Heart right ventricle (tissue), 16 donors: ENCODE measurements at regions not wholly inside any gene's neighbourhood (a gene's known extent, or its start where the extent isn't known, plus 50 kb on each side); places are given as distances from the start of the nearest gene placed in this dataset.
"Not testable (repeated sequence)": the region's sequence is repeated elsewhere in the genome, so short reads cannot be mapped to it uniquely, and the experiment has no call there.

ENCODE experiments used
- ATAC-seq, 8 donors: fragments of 200-7000 bp; cut with Tn5 transposase; one replicate each; pipeline ENCODE4 v1.9.1; 2020; ENCODE audit warnings: mild to moderate bottlenecking in 8 of 8, moderate library complexity in 8 of 8, moderate number of reproducible peaks in 1 of 8
- DNase-seq, 2 donors: peaks; one replicate each; pipeline ENCODE4 v3.0.0-alpha.2; 2020
- H3K27ac ChIP-seq, 10 donors: fragments of 200-600 bp; sonication (generic) in 2 of 10; one replicate each; pipeline versions ENCODE4 v1.5.0 to v1.8.0; 2020 to 2022; ENCODE audit warnings: mild to moderate bottlenecking in 3 of 10
- H3K27me3 ChIP-seq, 7 donors: fragments of 200-600 bp; one replicate each; pipeline ENCODE4 v1.8.0; 2021 to 2022; ENCODE audit warnings: mild to moderate bottlenecking in 2 of 7
- H3K36me3 ChIP-seq, 9 donors: fragments of 200-600 bp; sonication (generic) in 1 of 9; one replicate each; pipeline versions ENCODE4 v1.5.0 to v1.8.0; 2020 to 2022; ENCODE audit warnings: mild to moderate bottlenecking in 2 of 9
- H3K4me1 ChIP-seq, 9 donors: fragments of 200-600 bp; sonication (generic) in 1 of 9; one replicate each; pipeline versions ENCODE4 v1.5.0 to v1.8.0; 2020 to 2022; ENCODE audit warnings: mild to moderate bottlenecking in 4 of 9
- H3K4me3 ChIP-seq, 10 donors: fragments of 200-600 bp; sonication (generic) in 2 of 10; one replicate each; pipeline versions ENCODE4 v1.5.0 to v1.8.0; 2020 to 2022; ENCODE audit warnings: mild to moderate bottlenecking in 7 of 10, moderate library complexity in 2 of 10
- H3K9me3 ChIP-seq, 11 donors: fragments of 200-600 bp in 10 of 11; sonication (generic) in 2 of 11; one replicate each; pipeline versions ENCODE4 v1.5.0 to v1.8.0; 2013 to 2022; ENCODE audit warnings: mild to moderate bottlenecking in 2 of 11, control low read depth in 1 of 11, moderate library complexity in 1 of 11
- WGBS, 2 donors: extraction: QIAGEN DNeasy Blood & Tissue Kit; methylation state at CpG; one replicate each; pipeline ENCODE4 v1.1.7; 2013; ENCODE audit warnings: inconsistent platforms in 1 of 2; 5-methylcytosine and 5-hydroxymethylcytosine counted together
- intact Hi-C, 10 donors: fragments of 100-400 bp; cut with DNase I; formaldehyde crosslinking; loops; one replicate each; pipeline versions ENCODE4 v1.11.1 to v1.14.2; 2022
- TF ChIP-seq, protein P1 (sequence below), 9 donors: fragments of 200-600 bp; sonication (generic) in 2 of 9; IDR thresholded peaks; one replicate each; pipeline versions ENCODE4 v1.5.0 to v1.8.0; 2021 to 2022; ENCODE audit warnings: antibody characterized with exemption in 9 of 9, mild to moderate bottlenecking in 5 of 9, moderate library complexity in 1 of 9
- donor health status: Arrhythmogenic right ventricular cardiomyopathy.
- donor health status: ischemic (EF 13 %, LVEDD 7.1; RV severe dilation, severe dysfunction).
- donor health status: healthy with polysubstance abuse.
- donor health status: DM: no; HTN: yes; CAD: no.
- donor health status: DM: no; HTN: no; CAD: no.
- donor health status: ischemic (EF 25% LVEDD 6.9; RV normal size, moderate dysfunction).
- donor health status: ischemic (EF 25% LVEDD 5.7; RV mildly dilated, moderate dysfunction).
- donor health status: healthy.
- donor health status: DM: yes; HTN: yes; CAD: no.
- donor health status: Ischemic cardiomyopathy.
- donor health status: ischemic (EF 35%, LVEDD 5.7; RV mildly dilated, moderate dysfunction).
- donor health status: nonischemic (EF 11% LVEDD 7.7; RV severe dilation, severe dysfunction).
- donor health status: DM: yes; HTN: yes; CAD: no.
- donor health status: PGD.
- donor health status: ischemic (EF 29% LVEDD 5.4; RV normal size, mild dysfunction).
- donor health status: nonischemic (EF 23%, LVEDD 6.1; RV moderate dilation, normal function).

DNA sequence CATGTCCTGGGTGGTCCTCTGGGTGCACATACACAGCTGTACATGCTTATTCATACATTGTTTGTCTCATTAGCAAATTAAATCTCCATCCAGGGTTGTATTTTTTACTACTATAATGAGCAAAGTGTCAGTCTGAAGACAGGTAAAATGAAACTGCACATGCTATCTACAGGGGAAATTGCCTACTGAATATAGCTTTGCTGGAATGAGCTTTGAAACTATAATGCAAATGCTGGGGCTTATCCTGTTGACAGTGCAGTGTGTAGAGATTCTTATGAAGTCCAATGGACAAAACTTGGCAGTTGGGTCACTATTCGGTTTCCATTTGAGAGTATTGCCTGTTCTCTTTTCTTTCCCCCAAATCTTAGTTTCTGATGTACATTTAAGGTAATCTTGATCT lies 292.8 kb upstream of the LRP1B start:
- peaks cover 0 to 2% (median 0%) of the 10 kb centered on the region in 11 donors for H3K9me3 ChIP-seq
- H3K36me3 ChIP-seq: no peaks in the 10 kb centered on the region
- intact Hi-C loops: no loop called here
- peaks cover 0 to 4% (median 0%) of the 10 kb centered on the region in 7 donors for H3K27me3 ChIP-seq
- H3K27ac ChIP-seq: no peak overlapping the region
- WGBS, 2 donors: 71 to 76% methylated on average over 1 of the region's 1 CpG
- TF ChIP-seq, protein P1, sequence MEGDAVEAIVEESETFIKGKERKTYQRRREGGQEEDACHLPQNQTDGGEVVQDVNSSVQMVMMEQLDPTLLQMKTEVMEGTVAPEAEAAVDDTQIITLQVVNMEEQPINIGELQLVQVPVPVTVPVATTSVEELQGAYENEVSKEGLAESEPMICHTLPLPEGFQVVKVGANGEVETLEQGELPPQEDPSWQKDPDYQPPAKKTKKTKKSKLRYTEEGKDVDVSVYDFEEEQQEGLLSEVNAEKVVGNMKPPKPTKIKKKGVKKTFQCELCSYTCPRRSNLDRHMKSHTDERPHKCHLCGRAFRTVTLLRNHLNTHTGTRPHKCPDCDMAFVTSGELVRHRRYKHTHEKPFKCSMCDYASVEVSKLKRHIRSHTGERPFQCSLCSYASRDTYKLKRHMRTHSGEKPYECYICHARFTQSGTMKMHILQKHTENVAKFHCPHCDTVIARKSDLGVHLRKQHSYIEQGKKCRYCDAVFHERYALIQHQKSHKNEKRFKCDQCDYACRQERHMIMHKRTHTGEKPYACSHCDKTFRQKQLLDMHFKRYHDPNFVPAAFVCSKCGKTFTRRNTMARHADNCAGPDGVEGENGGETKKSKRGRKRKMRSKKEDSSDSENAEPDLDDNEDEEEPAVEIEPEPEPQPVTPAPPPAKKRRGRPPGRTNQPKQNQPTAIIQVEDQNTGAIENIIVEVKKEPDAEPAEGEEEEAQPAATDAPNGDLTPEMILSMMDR (IDR thresholded peaks at IDR 0.05): no peak
- ATAC-seq (no peak), DNase-seq (no peak)
- no peak overlapping the region for H3K4me3 ChIP-seq
- H3K4me1 ChIP-seq: no peaks in the 10 kb centered on the region

DNA sequence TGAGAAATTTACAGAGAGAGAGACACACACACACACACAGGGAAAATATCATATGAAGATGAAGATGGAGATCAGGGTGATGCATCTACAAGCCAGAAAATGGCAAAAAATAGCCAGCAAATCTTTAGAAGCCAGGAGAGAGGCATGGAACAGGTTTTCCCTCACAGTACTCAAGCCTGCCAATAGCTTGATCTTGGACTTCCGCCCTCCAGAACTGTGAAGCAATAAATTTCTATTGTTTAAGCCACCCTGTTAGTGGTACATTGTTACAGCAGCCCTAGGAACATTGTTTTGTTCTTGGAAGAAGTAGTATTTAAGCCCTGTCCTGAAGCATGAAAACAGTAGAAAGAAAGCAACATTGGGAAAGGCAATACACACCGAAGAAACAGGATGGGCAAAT lies 292.0 kb upstream of the LRP1B start:
- Histone ChIP-seq H3K4me3 (no peak overlapping the region), H3K27ac (no peak overlapping the region), H3K9me3 (peaks cover 0 to 2% (median 0%) of the 10 kb centered on the region in 11 donors), H3K4me1 (no peaks in the 10 kb centered on the region), H3K27me3 (peaks cover 0 to 4% (median 0%) of the 10 kb centered on the region in 7 donors), H3K36me3 (no peaks in the 10 kb centered on the region)
- WGBS, 2 donors: 79 to 83% methylated on average over 2 of the region's 2 CpGs
- no peak for ATAC-seq
- TF ChIP-seq, protein P1 (IDR thresholded peaks at IDR 0.05): no peak
- no peak for DNase-seq
- intact Hi-C loops: no loop called here

DNA sequence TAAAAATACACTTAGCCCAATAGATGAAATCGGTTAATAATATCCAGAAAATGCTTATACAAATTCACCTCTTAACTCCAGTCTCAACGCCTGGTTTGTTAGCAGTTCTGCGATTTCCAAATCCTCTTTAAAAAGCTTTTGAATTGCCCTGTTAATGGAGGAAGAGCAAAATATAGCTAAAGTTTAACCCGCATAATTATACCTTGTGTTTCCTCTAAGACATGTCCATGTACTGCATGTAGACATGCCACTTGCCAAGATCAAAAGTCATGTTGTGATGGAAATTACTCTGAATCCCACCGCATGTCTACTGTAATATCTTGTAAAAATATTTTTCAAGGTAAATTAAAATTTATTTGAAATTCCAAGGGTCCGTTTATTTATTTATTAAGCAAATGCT lies 291.2 kb upstream of the LRP1B start:
- 86 to 92% methylated on average over 6 of the region's 6 CpGs for WGBS, 2 donors
- intact Hi-C loops: no loop called here
- Histone ChIP-seq H3K9me3 (peaks cover 0 to 2% (median 0%) of the 10 kb centered on the region in 11 donors), H3K27me3 (peaks cover 0 to 4% (median 0%) of the 10 kb centered on the region in 7 donors), H3K4me1 (no peaks in the 10 kb centered on the region), H3K27ac (no peak overlapping the region), H3K4me3 (no peak overlapping the region), H3K36me3 (no peaks in the 10 kb centered on the region)
- TF ChIP-seq, protein P1 (IDR thresholded peaks at IDR 0.05): no peak
- no peak for ATAC-seq
- DNase-seq: no peak

DNA sequence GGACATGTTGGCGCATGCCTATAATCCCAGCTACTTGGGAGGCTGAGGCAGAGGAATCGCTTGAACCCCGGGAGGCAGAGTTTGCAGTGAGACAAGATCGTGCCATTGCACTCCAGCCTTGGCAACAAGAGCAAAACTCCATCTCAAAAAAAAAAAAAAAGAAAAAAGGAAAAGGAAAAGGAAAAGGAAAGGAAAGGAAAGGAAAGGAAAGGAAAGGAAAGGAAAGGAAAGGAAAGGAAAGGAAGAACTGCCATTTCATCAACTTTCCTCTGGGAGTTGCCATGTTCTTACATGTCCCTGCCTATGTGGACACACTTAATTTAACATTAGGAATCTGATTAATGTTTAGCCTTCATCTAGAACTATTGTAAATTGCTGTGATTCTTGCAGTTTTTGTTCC lies 287.9 kb upstream of the LRP1B start:
- ATAC-seq, H3K27ac ChIP-seq, H3K4me3 ChIP-seq, H3K27me3 ChIP-seq, DNase-seq, H3K9me3 ChIP-seq, H3K4me1 ChIP-seq, H3K36me3 ChIP-seq, intact Hi-C loops: not testable (repeated sequence)
- 92 to 94% methylated on average over 4 of the region's 4 CpGs for WGBS, 2 donors

DNA sequence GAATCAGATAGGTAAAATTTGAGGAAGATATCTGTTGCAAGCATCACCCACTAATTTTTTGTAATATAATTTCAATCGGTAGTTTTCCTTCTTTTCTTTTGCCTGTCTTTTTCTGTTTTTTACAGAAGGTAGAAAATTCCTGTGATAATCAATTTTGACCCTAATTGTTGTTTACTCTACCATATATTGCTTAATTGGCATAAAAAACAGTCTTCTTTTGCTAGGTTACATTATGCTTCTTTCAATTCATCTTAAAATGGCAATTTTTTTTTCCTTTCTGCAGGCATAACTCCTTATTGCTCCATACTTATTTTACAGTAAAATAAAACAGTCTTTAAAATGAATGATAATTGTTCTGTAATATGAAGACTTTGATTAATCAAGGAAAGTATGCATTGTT lies 286.2 kb upstream of the LRP1B start:
- ATAC-seq: no peak
- intact Hi-C loops: no loop called here
- H3K27me3 ChIP-seq: no peaks in the 10 kb centered on the region
- TF ChIP-seq, protein P1 (IDR thresholded peaks at IDR 0.05): no peak
- no peaks in the 10 kb centered on the region for H3K36me3 ChIP-seq
- H3K9me3 ChIP-seq: no peaks in the 10 kb centered on the region
- 95 to 98% methylated on average over 1 of the region's 1 CpG for WGBS, 2 donors
- H3K4me3 ChIP-seq: no peak overlapping the region
- no peaks in the 10 kb centered on the region for H3K4me1 ChIP-seq
- no peak overlapping the region for H3K27ac ChIP-seq
- no peak for DNase-seq
